HUDEP-2 (cell line): ENCODE measurements at regions not wholly inside any gene's neighbourhood (a gene's known extent, or its start where the extent isn't known, plus 50 kb on each side); places are given as distances from the start of the nearest gene placed in this dataset.

Source experiments
- DNase-seq, 76 experiments: peaks; one replicate each; lab custom pipeline; 2025; ENCODE audit not compliant: unreplicated experiment in 76 of 76; lab: John Stamatoyannopoulos, UW

DNA sequence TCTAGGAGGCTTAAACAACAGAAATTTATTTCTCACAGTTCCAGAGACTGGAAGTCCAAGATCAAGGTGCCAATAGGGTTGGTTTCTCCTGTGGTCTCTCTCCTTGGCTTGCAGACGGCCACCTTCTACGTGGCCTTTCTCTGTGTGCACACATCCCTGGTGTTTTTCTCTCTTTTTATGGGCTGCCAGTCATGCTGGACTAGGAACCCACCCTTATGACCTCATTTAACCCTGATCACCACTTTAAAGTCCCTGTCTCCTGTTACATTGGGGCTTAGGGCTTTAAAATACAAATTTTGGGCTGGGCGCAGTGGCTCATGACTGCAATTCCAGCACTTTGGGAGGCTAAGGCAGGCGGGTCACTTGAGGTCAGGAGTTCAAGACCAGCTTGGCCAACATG, 157.1 kb downstream of the TLE1 start:
- no peak for DNase-seq

- DNase-seq, result no peak
Observed at GRCh38 chr9:81531511-81531910, 157.8 kb downstream of the TLE1 start.

DNA sequence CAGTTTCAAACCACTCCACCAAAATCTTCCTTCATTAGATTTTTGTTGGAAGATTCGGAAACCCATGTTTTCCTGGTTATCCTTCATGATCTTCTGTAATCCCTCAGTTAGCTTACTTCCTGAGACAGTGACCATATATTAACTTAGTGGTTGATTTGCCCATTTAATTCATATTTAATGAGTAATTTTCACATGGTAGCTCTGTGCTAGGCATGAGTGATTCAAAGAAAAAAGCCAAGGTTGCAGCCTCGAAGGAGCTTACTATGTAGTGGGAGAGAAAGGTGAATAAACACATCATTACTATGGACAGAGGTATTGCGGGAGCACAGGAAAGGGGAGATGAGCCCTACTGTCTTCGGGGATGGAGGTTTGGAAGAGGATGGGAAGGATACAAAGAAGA, 158.5 kb downstream of the TLE1 start:
- no peak for DNase-seq

DNA sequence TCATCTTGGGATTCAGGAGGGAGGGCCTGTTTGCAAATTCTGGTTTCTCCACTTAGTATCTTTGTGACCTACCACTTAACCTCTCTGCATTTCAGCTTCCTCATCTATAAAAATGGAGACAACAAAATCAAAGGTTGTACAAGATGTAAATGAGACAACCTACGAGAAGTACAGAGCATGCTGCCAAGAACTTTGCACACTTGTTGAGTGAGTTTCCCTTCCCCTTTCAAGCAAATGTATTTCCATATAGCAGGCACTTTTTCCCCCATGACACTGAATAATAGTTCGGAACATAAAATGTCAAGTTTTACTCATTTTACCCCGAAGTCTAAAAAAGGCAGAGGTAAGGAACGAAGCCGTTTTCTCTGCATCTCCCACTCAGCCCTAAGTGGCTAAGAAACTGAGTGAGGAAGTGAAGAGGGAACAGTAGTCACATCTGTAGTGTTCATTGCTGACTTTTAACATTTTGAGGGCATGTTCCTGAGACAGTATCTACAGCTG, 159.0 kb downstream of the TLE1 start:
- DNase-seq, result no peak

GRCh38 chr9:81529556-81530193, 159.7 kb downstream of the TLE1 start:
- no peak for DNase-seq

GRCh38 chr9:81526587-81526986, 162.8 kb downstream of the TLE1 start:
- no peak for DNase-seq

GRCh38 chr9:81522716-81523551, 166.4 kb downstream of the TLE1 start:
- DNase-seq, result peak in 16 of 76 experiments; percentile 0 to 41 (median 14)

DNA sequence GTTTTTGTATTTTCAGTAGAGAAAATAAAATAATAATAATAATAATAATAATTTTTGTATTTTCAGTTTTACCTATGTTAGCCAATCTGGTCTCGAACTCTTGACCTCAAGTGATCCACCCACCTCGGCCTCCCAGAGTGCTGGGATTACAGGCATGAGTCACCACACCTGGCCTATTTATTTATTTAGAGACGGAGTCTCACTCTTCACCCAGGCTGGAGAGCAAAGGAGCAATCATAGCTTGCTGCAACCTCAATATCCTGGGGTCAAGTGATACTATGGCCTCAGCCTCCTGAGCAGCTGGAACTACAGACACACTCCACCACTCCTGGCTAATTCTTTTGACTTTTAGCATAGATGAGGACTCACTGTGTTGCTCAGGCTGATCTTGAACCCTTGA, 167.5 kb downstream of the TLE1 start:
- no peak for DNase-seq

- DNase-seq, result no peak
Observed at GRCh38 chr9:81519816-81520495, 169.4 kb downstream of the TLE1 start.

DNA sequence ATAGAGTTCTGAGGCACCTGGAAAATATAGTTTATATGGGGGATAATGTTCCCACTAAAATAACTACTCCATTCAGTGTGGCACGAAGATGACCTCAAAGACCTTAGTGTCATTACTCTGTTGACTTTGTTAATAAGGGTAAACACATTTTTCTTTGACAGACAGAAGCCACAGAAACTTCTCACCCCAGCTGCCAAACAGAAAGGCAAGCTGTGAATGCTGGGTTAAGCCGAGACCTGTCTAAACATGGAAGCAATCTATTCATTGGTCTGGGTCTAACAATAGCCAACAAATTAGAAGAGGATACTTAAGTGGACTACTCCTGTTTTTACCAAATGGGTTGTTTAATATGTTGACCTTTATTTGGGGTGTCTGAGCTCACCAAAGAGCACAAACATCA, 171.4 kb downstream of the TLE1 start:
- DNase-seq, result no peak

DNA sequence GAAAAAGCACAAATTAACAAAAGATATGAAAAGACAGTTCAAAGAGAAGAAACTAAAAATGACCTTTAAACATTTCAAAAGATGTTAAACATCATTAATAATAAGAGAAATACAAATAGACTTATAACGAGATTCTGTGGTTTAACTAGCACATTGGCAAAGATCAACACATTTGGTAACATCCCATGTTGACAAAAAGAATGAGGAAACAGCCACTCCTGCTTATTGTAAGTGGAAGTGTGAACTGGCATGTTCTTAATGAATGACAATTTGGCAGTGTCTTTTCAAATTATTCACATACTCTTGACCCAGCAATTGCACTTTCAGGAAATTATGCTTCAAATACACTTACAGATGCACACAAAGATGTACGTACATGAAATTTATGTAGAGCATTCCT, 176.3 kb downstream of the TLE1 start:
- DNase-seq, result no peak

- DNase-seq, result no peak
Observed at GRCh38 chr9:81512641-81513040, 176.7 kb downstream of the TLE1 start.

- no peak for DNase-seq
Observed at GRCh38 chr9:81508476-81508875, 180.9 kb downstream of the TLE1 start.

GRCh38 chr9:81506941-81507864, 182.1 kb downstream of the TLE1 start:
- DNase-seq, result no peak

- no peak for DNase-seq
Observed at GRCh38 chr9:81499594-81499993, 189.8 kb downstream of the TLE1 start.

DNA sequence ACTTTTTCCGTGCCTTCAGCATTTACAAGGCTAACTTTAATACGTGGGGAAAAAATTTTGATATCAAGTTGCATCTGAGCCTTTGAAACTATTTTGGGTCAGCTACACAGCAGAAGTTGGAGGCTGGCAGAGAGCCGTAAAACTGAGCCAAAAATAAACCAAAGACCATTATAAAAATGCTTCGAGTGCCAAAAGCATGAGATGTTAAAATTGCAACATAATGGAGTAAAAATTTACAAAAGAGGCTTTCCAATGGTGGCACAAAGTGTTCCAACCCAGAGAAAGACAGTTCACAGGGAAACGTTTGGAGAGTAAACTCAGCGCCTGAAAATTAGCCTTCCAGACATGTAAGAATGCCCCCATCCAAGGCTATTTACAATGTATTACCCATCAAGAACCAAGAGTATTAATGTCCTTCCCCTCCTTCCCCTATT, 190.3 kb downstream of the TLE1 start:
- DNase-seq, result no peak

GRCh38 chr9:81498576-81498975, 190.8 kb downstream of the TLE1 start:
- DNase-seq, result no peak

GRCh38 chr9:81497091-81497490, 192.3 kb downstream of the TLE1 start:
- no peak for DNase-seq

GRCh38 chr9:81492710-81493447, 196.5 kb downstream of the TLE1 start:
- no peak for DNase-seq
